ENCODE measurements at regions not wholly inside any gene's neighbourhood (a gene's known extent, or its start where the extent isn't known, plus 50 kb on each side); places are given as distances from the start of the nearest gene placed in this dataset.

DNA sequence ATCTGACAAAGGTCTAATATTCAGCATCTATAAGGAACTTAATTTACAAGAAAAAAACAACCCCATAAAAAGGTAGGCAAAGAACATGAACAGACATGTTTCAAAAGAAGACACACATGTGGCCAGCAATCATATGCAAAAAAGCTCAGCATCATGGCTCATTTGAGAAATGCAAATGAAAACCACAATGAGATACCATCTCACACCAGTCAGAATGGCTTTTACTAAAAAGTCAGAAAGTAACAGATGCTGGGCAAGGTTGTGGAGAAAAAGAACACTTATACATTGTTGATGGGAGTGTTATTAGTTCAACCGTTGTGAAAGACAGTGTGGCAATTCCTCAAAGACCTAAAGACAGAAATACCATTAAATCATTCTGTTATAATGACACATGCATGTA lies 289.9 kb upstream of the MMS22L start:
- TF ChIP-seq, protein P1, sequence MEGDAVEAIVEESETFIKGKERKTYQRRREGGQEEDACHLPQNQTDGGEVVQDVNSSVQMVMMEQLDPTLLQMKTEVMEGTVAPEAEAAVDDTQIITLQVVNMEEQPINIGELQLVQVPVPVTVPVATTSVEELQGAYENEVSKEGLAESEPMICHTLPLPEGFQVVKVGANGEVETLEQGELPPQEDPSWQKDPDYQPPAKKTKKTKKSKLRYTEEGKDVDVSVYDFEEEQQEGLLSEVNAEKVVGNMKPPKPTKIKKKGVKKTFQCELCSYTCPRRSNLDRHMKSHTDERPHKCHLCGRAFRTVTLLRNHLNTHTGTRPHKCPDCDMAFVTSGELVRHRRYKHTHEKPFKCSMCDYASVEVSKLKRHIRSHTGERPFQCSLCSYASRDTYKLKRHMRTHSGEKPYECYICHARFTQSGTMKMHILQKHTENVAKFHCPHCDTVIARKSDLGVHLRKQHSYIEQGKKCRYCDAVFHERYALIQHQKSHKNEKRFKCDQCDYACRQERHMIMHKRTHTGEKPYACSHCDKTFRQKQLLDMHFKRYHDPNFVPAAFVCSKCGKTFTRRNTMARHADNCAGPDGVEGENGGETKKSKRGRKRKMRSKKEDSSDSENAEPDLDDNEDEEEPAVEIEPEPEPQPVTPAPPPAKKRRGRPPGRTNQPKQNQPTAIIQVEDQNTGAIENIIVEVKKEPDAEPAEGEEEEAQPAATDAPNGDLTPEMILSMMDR (IDR thresholded peaks at IDR 0.05) = no peak
- TF ChIP-seq POLR2AphosphoS5 (IDR thresholded peaks at IDR 0.05) (no peak), POLR2A (IDR thresholded peaks at IDR 0.05) (no peak)
